ENCODE measurements at regions not wholly inside any gene's neighbourhood (a gene's known extent, or its start where the extent isn't known, plus 50 kb on each side); places are given as distances from the start of the nearest gene placed in this dataset.

DNA sequence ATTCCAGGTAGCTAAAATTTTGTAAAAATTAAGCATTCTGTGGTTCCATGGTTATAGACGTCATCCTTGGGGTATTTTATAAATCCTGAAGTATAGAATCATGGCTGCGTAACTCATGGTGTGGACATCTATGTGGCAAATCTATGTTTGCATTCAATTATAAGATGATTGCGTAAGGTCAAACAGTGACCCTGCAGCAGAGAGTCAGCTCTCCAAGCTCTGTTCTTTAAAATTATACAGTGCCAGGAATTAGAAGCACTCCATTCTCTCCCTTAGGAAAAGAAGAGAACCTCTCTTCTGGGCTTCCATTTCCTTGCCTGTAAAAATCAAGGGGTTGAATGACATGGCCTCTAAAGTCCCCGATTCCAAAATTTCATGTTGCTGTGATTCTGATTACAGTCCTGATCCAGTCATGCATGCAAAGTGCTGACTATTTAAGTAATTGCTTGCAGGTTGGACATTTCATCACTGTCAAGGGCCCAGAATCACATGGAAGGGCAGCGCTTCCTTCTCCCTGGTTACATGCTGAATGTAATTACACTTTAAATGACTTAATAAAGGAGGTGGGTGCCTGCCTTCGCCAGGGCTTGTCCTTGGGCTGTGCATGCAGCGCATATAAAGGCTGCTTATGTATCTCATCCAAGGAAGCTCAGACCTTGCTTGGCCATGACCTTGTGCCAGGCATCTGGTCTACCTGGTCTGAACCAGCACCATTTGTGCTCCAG is 550.7 kb downstream of the TYW1 start:
- DNase-seq (ENCODE audit: low spot score) = no peak
- Histone ChIP-seq H3K4me3 (no peak overlapping the region), H3K27ac (no peak overlapping the region), H3K4me1 (no peaks in the 10 kb centered on the region), H3K9me3 (no peaks in the 10 kb centered on the region), H3K36me3 (no peaks in the 10 kb centered on the region), H3K27me3 (no peaks in the 10 kb centered on the region)
- TF ChIP-seq, protein P1, sequence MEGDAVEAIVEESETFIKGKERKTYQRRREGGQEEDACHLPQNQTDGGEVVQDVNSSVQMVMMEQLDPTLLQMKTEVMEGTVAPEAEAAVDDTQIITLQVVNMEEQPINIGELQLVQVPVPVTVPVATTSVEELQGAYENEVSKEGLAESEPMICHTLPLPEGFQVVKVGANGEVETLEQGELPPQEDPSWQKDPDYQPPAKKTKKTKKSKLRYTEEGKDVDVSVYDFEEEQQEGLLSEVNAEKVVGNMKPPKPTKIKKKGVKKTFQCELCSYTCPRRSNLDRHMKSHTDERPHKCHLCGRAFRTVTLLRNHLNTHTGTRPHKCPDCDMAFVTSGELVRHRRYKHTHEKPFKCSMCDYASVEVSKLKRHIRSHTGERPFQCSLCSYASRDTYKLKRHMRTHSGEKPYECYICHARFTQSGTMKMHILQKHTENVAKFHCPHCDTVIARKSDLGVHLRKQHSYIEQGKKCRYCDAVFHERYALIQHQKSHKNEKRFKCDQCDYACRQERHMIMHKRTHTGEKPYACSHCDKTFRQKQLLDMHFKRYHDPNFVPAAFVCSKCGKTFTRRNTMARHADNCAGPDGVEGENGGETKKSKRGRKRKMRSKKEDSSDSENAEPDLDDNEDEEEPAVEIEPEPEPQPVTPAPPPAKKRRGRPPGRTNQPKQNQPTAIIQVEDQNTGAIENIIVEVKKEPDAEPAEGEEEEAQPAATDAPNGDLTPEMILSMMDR (IDR thresholded peaks at IDR 0.05) = no peak

DNA sequence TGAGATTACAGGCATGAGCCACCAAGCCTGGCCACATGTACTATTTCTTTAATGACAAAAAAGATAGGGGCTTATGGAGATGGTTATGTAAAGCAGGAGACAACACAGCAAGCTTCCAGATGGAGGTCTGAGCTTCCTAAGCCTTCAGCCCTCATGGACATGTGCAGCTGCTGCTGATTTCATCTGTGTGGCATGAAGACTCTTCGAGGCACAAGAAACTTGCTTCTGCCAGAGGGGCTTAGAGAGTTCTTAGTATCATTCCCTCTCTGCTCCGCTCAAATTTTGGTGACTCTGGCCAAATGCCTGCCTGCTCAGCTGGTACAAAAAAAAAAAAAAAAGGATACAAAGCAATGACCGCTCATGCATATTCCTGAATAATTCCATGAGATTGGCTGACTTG is 552.5 kb downstream of the TYW1 start:
- Histone ChIP-seq H3K27me3 (no peaks in the 10 kb centered on the region), H3K9me3 (no peaks in the 10 kb centered on the region), H3K27ac (no peak overlapping the region), H3K4me3 (no peak overlapping the region), H3K4me1 (no peaks in the 10 kb centered on the region), H3K36me3 (no peaks in the 10 kb centered on the region)
- TF ChIP-seq, protein P1 (IDR thresholded peaks at IDR 0.05) = no peak
- no peak for DNase-seq (ENCODE audit: low spot score)

DNA sequence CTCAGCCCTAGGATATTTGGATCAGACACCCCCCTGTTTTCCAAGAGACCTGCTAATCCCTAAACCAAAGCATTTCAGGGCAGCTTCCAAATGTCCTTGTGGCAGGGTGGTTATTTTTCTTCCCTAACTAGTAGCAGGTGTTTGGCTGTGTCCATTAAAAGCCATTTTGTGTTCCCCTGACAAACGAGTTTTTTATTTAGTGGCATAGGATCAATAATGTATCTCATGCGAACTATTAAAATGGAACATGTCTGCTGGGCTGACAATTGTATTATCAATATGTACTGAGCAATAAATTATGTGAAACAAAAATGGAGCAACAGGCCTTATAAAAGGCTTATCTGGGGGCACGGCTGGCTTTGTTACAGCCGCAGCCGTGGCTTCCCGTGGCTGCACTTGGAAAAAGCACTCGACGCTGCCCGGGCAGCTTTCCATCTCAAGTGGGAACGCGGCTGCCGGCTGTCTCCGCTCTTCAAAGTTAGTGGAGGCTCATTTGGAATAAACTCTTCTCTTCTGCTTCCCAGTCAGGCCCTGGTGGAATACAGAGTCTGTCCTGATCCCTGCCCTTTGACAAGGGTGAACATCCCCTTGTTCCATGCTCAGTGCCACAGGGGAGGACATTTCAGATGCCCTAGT is 554.3 kb downstream of the TYW1 start:
- Histone ChIP-seq H3K27ac (no peak overlapping the region), H3K36me3 (no peaks in the 10 kb centered on the region), H3K27me3 (no peaks in the 10 kb centered on the region), H3K4me3 (no peak overlapping the region), H3K4me1 (no peaks in the 10 kb centered on the region), H3K9me3 (no peaks in the 10 kb centered on the region)
- TF ChIP-seq, protein P1 (IDR thresholded peaks at IDR 0.05) = no peak
- DNase-seq (ENCODE audit: low spot score) = no peak

DNA sequence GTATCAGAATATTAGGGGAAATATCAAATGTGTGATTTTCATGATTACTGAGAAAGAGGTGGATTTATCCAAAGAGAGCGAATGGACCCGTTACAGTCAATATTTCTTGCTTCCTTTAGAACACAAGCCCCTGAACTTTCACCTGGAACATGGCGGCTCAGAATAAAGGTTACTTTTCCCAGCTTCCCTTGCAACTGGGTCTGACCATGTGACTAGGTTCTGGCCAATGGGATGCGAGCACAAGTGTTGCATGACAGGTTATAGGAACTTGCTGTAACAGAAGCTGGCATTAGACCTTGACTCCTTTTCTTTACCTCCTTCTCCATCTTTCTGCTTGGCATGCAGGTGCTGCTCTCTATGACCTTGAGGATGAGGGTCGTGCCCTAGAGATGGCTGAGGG is 556.1 kb downstream of the TYW1 start:
- Histone ChIP-seq H3K27ac (no peak overlapping the region), H3K36me3 (no peaks in the 10 kb centered on the region), H3K4me1 (no peaks in the 10 kb centered on the region), H3K27me3 (no peaks in the 10 kb centered on the region), H3K9me3 (no peaks in the 10 kb centered on the region), H3K4me3 (no peak overlapping the region)
- TF ChIP-seq, protein P1 (IDR thresholded peaks at IDR 0.05) = no peak
- no peak for DNase-seq (ENCODE audit: low spot score)

DNA sequence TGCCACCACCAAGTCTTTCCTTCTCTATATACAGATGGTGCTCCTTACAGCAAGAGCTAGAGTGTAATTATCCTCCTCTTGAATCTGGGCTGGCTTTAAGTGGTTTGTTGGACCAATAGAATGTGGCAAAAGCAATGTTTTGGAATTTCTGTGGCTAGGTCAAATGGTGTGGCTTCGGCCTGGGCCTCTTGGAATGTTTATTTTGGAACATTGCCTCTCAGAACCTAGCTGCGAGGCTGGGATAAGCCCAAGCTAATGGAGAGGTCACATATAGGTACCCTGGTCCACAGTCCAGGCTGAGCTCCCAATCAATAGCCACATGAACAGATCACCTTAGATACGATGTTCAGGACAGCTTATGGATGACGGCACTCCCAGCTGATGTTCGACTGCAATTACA is 556.7 kb downstream of the TYW1 start:
- no peak overlapping the region for H3K4me3 ChIP-seq
- no peak overlapping the region for H3K27ac ChIP-seq
- H3K9me3 ChIP-seq = no peaks in the 10 kb centered on the region
- TF ChIP-seq, protein P1 (IDR thresholded peaks at IDR 0.05) = no peak
- no peaks in the 10 kb centered on the region for H3K27me3 ChIP-seq
- no peaks in the 10 kb centered on the region for H3K36me3 ChIP-seq
- DNase-seq (ENCODE audit: low spot score) = no peak
- no peaks in the 10 kb centered on the region for H3K4me1 ChIP-seq
